H9 (cell line): ENCODE measurements at regions not wholly inside any gene's neighbourhood (a gene's known extent, or its start where the extent isn't known, plus 50 kb on each side); places are given as distances from the start of the nearest gene placed in this dataset.

Experiments
- DNase-seq: peaks from one replicate; pipeline ENCODE4 v3.0.0-alpha.2; 2017
- H2AFZ ChIP-seq: one replicate; pipeline ENCODE4 v1.6.1; 2013; ENCODE audit warnings: mild to moderate bottlenecking, low read length, control low read depth, moderate library complexity
- H2AK5ac ChIP-seq: 2 replicates; pipeline ENCODE4 v1.6.1; 2013; ENCODE audit warnings: low read length, control low read depth, mixed read lengths; ENCODE audit not compliant: insufficient read length
- H2BK120ac ChIP-seq: one replicate; pipeline ENCODE4 v1.6.1; 2013; ENCODE audit warnings: low read depth, mild to moderate bottlenecking, low read length, control low read depth, inconsistent platforms; ENCODE audit not compliant: poor library complexity, severe bottlenecking
- H2BK12ac ChIP-seq: 2 replicates; pipeline ENCODE4 v1.6.1; 2013; ENCODE audit warnings: low read length, control low read depth, mixed read lengths, low read depth; ENCODE audit not compliant: insufficient read length
- H2BK15ac ChIP-seq: 2 replicates; pipeline ENCODE4 v1.6.1; 2013; ENCODE audit warnings: low read depth, low read length, control low read depth
- H2BK20ac ChIP-seq: one replicate; pipeline ENCODE4 v1.6.1; 2013; ENCODE audit warnings: low read depth, mild to moderate bottlenecking, low read length, control low read depth, inconsistent platforms; ENCODE audit not compliant: poor library complexity, severe bottlenecking
- H2BK5ac ChIP-seq: 2 replicates; pipeline ENCODE4 v1.6.1; 2013; ENCODE audit warnings: low read length, control low read depth, mixed read lengths; ENCODE audit not compliant: insufficient read length
- H3K14ac ChIP-seq: 2 replicates; pipeline ENCODE4 v1.6.1; 2013; ENCODE audit warnings: low read length, control low read depth; ENCODE audit not compliant: insufficient read depth
- H3K18ac ChIP-seq: 2 replicates; pipeline ENCODE4 v1.6.1; 2013; ENCODE audit warnings: low read depth, mild to moderate bottlenecking, mixed read lengths, low read length, control low read depth; ENCODE audit not compliant: insufficient read length
- H3K23ac ChIP-seq: 2 replicates; pipeline ENCODE4 v1.6.1; 2013; ENCODE audit warnings: low read length, control low read depth, mixed read lengths, low read depth; ENCODE audit not compliant: insufficient read length
- H3K23me2 ChIP-seq: 2 replicates; pipeline ENCODE4 v1.6.1; 2013; ENCODE audit warnings: low read depth, mild to moderate bottlenecking, mixed read lengths, low read length, control low read depth; ENCODE audit not compliant: insufficient read length, poor library complexity, severe bottlenecking
- H3K27ac ChIP-seq: 2 replicates; pipeline ENCODE4 v1.5.1; 2013; ENCODE audit warnings: low read length, control low read depth, mixed read lengths, low read depth; ENCODE audit not compliant: insufficient read length
- H3K27me3 ChIP-seq: 2 replicates; pipeline ENCODE4 v1.6.1; 2013; ENCODE audit warnings: low read length, control low read depth, inconsistent platforms; ENCODE audit not compliant: insufficient read depth
- H3K4ac ChIP-seq: 2 replicates; pipeline ENCODE4 v1.6.1; 2013; ENCODE audit warnings: low read depth, mild to moderate bottlenecking, control low read depth, inconsistent platforms, low read length, moderate library complexity
- H3K4me1 ChIP-seq: 2 replicates; pipeline ENCODE4 v1.6.1; 2013; ENCODE audit warnings: low read length, control low read depth, inconsistent platforms; ENCODE audit not compliant: insufficient read depth
- H3K4me2 ChIP-seq: 2 replicates; pipeline ENCODE4 v1.6.1; 2013; ENCODE audit warnings: low read length, control low read depth, mixed read lengths; ENCODE audit not compliant: insufficient read length, insufficient read depth
- H3K56ac ChIP-seq: 2 replicates; pipeline ENCODE4 v1.6.1; 2013; ENCODE audit warnings: low read depth, mild to moderate bottlenecking, mixed read lengths, low read length, control low read depth; ENCODE audit not compliant: insufficient read length
- H3K79me1 ChIP-seq: 2 replicates; pipeline ENCODE4 v1.6.1; 2013; ENCODE audit warnings: low read depth, mild to moderate bottlenecking, moderate library complexity, low read length, control low read depth, inconsistent platforms; ENCODE audit not compliant: insufficient read depth, poor library complexity, severe bottlenecking
- H3K79me2 ChIP-seq: 2 replicates; pipeline ENCODE4 v1.6.1; 2013; ENCODE audit warnings: low read length, control low read depth, inconsistent platforms; ENCODE audit not compliant: insufficient read depth
- H3K9ac ChIP-seq: 2 replicates; pipeline ENCODE4 v1.6.1; 2013; ENCODE audit warnings: low read length, control low read depth, mixed read lengths; ENCODE audit not compliant: insufficient read length; ENCODE audit errors: extremely low read depth
- H3K9me3 ChIP-seq: one replicate; pipeline ENCODE4 v1.6.1; 2013; ENCODE audit warnings: low read depth, low read length, inconsistent platforms; ENCODE audit not compliant: control insufficient read depth
- H3T11ph ChIP-seq: one replicate; pipeline ENCODE4 v1.6.1; 2013; ENCODE audit warnings: mild to moderate bottlenecking, low read length, control low read depth, inconsistent platforms
- H4K20me1 ChIP-seq: one replicate; pipeline ENCODE4 v1.6.1; 2013; ENCODE audit not compliant: control insufficient read depth, insufficient read length, insufficient read depth
- H4K5ac ChIP-seq: 2 replicates; pipeline ENCODE4 v1.6.1; 2013; ENCODE audit warnings: low read depth, mild to moderate bottlenecking, mixed read lengths, low read length, control low read depth; ENCODE audit not compliant: insufficient read length
- H4K8ac ChIP-seq: replicated peaks from 2 replicates; pipeline ENCODE4 v1.6.1; 2013; ENCODE audit warnings: low read length, control low read depth, mixed read lengths, low read depth; ENCODE audit not compliant: insufficient read length
- H4K91ac ChIP-seq: 2 replicates; pipeline ENCODE4 v1.6.1; 2013; ENCODE audit warnings: low read depth, mild to moderate bottlenecking, moderate library complexity, mixed read lengths, low read length, control low read depth; ENCODE audit not compliant: insufficient read length
- H3K27ac Mint-ChIP-seq, 3 experiments: 2 replicates in 2 of 3; 3 replicates in 1 of 3; pipeline ENCODE4 v1.8.0; 2020 to 2021; ENCODE audit warnings: mixed read lengths in 3 of 3, mild to moderate bottlenecking in 1 of 3, moderate library complexity in 1 of 3
- H3K27me3 Mint-ChIP-seq: 2 replicates; pipeline ENCODE4 v1.8.0; 2021; ENCODE audit warnings: low read depth, mild to moderate bottlenecking, moderate library complexity, mixed read lengths
- H3K36me3 Mint-ChIP-seq, 3 experiments: 2 replicates in 2 of 3; 3 replicates in 1 of 3; pipeline ENCODE4 v1.8.0; 2020 to 2021; ENCODE audit warnings: low read depth in 3 of 3, mixed read lengths in 3 of 3; ENCODE audit not compliant: insufficient read depth in 1 of 3
- H3K4me1 Mint-ChIP-seq, 2 experiments: 2 replicates each; pipeline ENCODE4 v1.8.0; 2020; ENCODE audit warnings: mixed read lengths in 2 of 2
- H3K4me3 Mint-ChIP-seq, 2 experiments: 2 replicates in 1 of 2; 3 replicates in 1 of 2; pipeline ENCODE4 v1.8.0; 2020 to 2021; ENCODE audit warnings: mild to moderate bottlenecking in 2 of 2, mixed read lengths in 2 of 2, moderate library complexity in 1 of 2
- H3K9me3 Mint-ChIP-seq, 2 experiments: 2 replicates in 1 of 2; 3 replicates in 1 of 2; pipeline ENCODE4 v1.8.0; 2020; ENCODE audit warnings: mild to moderate bottlenecking in 2 of 2, mixed read lengths in 2 of 2, moderate library complexity in 1 of 2
- CTCF ChIP-seq: fragments of 200-600 bp; sonication (generic); conservative IDR thresholded peaks from 3 replicates; pipeline ENCODE4 v1.8.0; 2021; ENCODE audit warnings: antibody characterized with exemption, mild to moderate bottlenecking
- WGBS: extraction: QIAGEN DNeasy Blood & Tissue Kit; methylation state at CpG from one replicate; pipeline ENCODE4 v1.1.7; 2013; ENCODE audit warnings: missing lambda C conversion rate, low lambda C conversion rate, mixed read lengths; ENCODE audit not compliant: insufficient read length; ENCODE audit errors: extremely low coverage; 5-methylcytosine and 5-hydroxymethylcytosine counted together

- Histone ChIP-seq H3K9me3 (no peaks in the 10 kb centered on the region), H4K5ac (no peak overlapping the region), H3K79me1 (no peaks in the 10 kb centered on the region), H2BK12ac (no peak overlapping the region), H3K56ac (no peak overlapping the region), H4K8ac (no peak overlapping the region), H3K4ac (no peak overlapping the region), H2AFZ (no peak overlapping the region), H4K20me1 (no peaks in the 10 kb centered on the region), H2BK120ac (no peak overlapping the region), H3K27me3 (no peaks in the 10 kb centered on the region), H2AK5ac (no peak overlapping the region), H3K18ac (no peak overlapping the region), H3T11ph (no peak overlapping the region), H2BK5ac (no peak overlapping the region), H3K4me1 (no peaks in the 10 kb centered on the region), H3K79me2 (no peaks in the 10 kb centered on the region), H3K4me2 (no peak overlapping the region), H3K14ac (no peak overlapping the region; the same call in 1 of the 2 replicates), H3K23me2 (no peaks in the 10 kb centered on the region), H4K91ac (no peak overlapping the region), H2BK15ac (no peak overlapping the region), H3K23ac (no peak overlapping the region), H2BK20ac (no peak overlapping the region), H3K27ac (no peak overlapping the region), H3K9ac (no peak overlapping the region)
- no peaks in the 10 kb centered on the region for H3K36me3 Mint-ChIP-seq
- no CpG with 5 or more reads among the region's 10 CpGs for WGBS
- no peak overlapping the region for H3K27ac Mint-ChIP-seq
- H3K4me1 Mint-ChIP-seq: no peaks in the 10 kb centered on the region
- peak; percentile 12 for DNase-seq
- H3K9me3 Mint-ChIP-seq: no peaks in the 10 kb centered on the region
- H3K4me3 Mint-ChIP-seq: no peak overlapping the region
- TF ChIP-seq CTCF: no peak
- peaks cover 28% of the 10 kb centered on the region for H3K27me3 Mint-ChIP-seq
Measured at GRCh38 chr1:36692465-36693160, 209.9 kb upstream of the CSF3R start.
